ENCODE measurements at regions not wholly inside any gene's neighbourhood (a gene's known extent, or its start where the extent isn't known, plus 50 kb on each side); places are given as distances from the start of the nearest gene placed in this dataset.
"Not testable (repeated sequence)": the region's sequence is repeated elsewhere in the genome, so short reads cannot be mapped to it uniquely, and the experiment has no call there.

DNA sequence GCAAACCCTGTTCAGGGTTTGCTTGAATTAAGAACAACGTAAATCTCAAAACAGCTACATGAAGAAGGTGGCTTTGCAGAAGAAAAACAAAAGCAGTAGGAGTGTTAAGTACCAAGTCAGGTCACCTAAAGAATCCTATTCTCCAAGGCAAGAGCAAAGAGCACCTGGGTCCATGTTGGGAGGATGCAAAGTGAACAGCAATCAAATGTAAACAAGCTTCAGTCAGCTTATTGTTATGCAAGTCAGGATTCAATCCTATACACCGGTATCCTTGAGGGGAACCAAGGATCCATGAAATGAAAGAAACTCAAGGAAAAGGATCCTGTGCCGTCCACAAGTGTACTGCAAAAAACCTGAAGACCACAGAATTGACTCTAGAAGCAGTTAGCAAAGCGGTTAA is 261.0 kb upstream of the DDX18 start:
- no peak for DNase-seq

DNA sequence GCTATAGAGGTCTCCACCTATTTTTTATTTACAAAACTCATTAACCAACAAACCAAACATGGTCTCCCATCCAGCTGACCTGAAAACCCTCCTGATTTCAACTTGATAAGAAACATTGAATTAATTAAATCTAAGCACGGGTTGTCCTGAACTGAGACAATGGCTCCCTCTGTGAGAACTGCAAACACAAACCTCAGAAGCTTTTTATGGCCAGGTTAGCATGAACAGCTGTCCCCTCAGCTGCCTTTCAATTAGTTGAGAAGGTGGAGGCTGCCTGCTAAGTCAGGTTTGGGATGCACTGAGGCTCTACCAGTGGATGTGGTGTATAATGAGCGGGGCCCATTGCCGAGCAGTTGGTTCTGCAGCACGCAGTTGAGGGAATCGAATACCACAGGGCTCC is 258.5 kb upstream of the DDX18 start:
- no peak for DNase-seq

GRCh38 chr2:117557626-117558025 is 256.9 kb upstream of the DDX18 start:
- DNase-seq: no peak

- no peak for DNase-seq
These were observed 251.8 kb upstream of the DDX18 start for GRCh38 chr2:117562654-117563053.

DNA sequence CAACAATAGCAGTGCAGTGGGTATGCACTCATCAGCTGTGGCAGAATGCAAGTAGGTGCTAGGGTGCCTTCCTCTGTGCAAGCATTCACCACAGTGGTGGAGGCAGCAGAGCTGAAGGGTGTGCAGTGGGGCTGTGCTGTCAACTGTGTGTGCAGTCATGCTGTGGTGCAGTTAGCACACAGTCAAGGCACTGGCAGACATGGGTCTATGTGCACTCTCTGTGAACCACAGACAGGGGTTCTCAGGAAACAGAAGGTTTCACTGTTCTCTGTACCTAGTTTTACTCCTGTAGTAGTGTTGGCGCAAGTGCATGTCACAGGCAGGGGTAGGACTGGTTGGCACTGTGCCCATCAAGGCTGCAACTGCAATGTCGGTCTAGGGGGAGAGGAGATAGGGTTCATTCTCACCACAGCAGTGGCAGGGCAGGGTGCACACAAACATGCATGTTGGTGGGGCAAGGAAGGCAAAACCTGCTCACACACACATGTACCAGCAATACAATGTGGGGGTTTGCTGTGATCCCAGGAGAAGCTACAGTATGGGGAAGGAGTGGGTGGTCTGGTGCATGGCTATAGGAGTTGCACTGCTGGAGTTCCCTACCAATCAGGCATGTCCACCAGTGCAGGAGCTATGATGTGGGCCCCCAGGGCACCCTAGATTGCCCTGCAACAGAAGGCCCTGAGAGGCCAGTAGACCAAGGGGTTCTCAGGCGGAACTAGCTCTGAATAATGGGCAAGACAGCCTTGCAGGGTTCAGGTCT is 242.7 kb upstream of the DDX18 start:
- no peak for DNase-seq

GRCh38 chr2:117587310-117587709 is 227.2 kb upstream of the DDX18 start:
- no peak for DNase-seq

DNA sequence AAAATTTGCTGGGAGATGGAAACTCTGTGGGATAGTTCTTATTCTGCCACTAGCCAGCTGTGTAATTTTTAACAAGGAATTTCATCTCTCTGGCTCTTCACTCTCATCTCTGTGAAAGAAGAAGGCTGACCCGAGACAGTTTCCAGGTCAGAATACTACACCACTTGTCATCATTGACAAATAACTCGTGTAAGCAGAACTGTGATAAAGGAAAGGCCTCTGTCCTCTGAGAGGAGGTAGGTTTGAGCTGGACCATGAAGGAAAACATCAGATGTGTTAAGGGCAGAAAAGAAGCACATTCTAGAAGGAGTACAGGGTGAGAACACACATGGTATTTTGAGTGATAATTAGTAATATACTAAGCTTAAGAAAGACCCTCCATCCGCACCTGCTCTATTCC is 211.4 kb upstream of the DDX18 start:
- DNase-seq: no peak

- no peak for DNase-seq
These were observed 210.9 kb upstream of the DDX18 start for GRCh38 chr2:117603567-117603966.

- DNase-seq: no peak
These were observed 207.3 kb upstream of the DDX18 start for GRCh38 chr2:117607202-117607601.

GRCh38 chr2:117613101-117613500 is 201.4 kb upstream of the DDX18 start:
- no peak for DNase-seq

GRCh38 chr2:117614296-117614695 is 200.2 kb upstream of the DDX18 start:
- no peak for DNase-seq

- DNase-seq: no peak
These were observed 199.5 kb upstream of the DDX18 start for GRCh38 chr2:117614823-117615534.

DNA sequence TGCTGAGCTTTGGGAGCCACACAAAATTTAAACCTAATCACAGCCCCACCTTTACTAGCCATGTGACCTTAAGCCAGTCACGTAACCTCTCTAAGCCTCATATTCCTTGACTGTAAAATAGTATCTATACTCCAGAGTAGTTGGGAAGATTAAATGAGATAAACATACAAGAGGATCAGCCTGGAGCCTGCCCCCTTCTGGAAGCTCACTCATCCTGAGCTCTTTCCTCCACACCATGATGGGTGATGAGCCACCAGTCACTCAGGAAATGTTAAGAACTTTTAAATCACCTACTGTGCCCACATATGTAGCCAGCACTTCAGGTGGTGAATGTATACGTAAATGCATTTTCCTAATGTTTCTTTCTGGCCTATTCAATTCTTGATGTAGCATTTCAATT is 195.9 kb upstream of the DDX18 start:
- DNase-seq: no peak

DNA sequence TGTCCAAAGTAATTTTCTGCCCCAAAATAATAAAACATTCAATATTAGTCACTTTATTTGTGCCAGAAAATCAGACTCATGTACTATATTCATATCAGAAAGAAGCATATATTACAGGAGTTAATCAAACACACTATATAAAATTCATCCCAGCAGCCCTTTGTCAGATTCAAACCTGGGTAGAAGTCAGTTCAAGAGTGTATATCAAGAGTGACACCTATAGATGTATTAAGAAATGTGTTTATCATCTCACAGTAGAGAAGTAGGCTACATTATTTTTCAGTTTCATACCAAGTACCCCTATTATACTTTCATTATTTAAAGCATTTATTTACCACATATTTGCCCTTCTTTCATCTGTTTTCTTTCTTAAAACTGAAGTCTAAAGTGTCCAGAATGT is 193.2 kb upstream of the DDX18 start:
- no peak for DNase-seq

GRCh38 chr2:117623175-117623574 is 191.3 kb upstream of the DDX18 start:
- not testable (repeated sequence) for DNase-seq

DNA sequence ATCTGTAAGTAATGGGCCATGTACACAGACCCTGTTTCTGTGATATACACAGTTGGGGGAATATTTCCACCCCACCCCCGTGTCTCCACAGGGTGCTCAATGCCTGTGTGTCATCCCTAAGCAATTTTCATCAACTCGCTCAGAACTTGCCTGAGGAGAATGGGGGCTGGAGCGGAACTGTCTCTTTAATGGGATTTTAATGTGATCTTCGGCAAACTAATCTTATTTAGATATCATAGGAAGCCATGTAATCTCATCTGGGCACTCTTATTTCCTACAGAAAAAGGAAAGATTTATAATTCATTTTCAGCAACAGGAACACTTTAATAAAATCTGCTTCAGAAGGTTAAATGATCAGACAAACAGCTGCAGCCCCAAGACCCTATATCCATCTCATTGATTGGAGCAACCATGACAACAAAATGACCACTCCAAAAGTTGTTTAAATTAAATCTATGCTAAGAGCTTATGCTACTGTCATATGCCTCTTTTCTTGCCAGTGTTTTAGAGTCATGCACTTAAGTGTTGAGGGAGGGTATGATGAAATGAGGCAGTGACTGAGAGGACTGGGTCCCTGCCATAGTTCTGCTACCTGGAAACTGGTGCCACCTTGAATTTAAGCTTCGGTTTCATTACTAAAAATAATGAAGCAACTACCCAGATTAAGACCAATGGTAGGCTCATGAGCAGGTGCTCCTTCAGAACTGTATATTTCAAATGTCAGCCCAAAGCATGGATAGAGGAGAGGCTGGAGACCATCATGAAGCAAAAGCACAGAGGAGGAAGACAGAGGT is 183.1 kb upstream of the DDX18 start:
- no peak for DNase-seq

- no peak for DNase-seq
These were observed 179.0 kb upstream of the DDX18 start for GRCh38 chr2:117635481-117635880.

DNA sequence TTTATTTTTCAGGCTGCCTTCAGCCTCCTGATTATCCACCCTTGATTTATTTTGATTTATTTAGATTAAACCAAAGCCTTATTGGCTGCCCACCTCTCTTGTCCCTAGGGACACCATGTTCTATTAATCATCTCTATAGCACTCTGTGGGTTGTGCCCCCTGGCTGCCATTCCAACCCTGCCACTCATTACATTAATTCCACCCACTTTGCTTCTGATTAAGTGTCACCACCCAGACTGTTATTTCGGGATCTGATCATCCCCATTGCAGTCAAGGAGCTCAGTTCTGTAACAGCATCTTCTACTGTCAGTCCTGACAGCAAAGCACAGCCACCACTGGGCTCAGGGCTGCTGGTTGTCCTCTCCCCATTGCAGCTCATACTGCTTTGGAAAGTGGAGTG is 175.1 kb upstream of the DDX18 start:
- no peak for DNase-seq

DNA sequence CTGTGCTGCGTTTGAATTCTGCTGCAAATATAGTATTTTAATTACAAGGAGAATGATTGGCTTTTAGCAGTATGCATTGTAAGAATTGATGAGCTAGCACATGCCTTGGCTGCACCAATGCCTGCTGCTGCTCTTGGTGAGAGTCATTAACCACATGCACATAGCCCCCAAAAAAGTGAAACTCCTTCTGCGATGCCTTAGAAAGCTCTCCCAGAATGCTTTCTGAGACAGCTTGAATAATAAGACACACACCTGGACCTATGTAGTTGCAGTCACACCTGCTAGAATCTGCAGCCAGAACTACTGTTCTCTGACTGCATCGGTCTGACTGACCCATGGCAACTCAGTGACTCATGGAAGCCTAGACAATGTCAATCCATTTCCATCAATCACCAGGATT is 170.1 kb upstream of the DDX18 start:
- DNase-seq: no peak

GRCh38 chr2:117645458-117645857 is 169.0 kb upstream of the DDX18 start:
- no peak for DNase-seq

DNA sequence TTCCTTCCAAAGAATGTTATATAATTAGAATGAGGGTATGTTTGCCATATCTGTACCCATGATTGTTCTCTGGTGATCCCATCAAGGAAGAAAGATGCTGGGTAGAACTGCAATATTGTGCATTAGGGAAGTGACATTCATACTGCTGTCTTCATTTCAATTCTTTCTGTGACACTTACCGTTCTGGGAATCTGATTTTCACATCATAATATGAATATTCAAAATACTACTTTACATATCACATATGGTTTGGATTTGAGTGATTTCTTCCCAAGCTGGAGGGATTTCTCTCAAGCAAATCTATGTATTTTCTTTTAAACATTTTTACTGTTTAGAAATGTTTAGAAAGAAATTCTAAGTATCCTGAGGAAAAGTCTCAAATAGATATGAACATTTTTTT is 168.4 kb upstream of the DDX18 start:
- DNase-seq: no peak

DNA sequence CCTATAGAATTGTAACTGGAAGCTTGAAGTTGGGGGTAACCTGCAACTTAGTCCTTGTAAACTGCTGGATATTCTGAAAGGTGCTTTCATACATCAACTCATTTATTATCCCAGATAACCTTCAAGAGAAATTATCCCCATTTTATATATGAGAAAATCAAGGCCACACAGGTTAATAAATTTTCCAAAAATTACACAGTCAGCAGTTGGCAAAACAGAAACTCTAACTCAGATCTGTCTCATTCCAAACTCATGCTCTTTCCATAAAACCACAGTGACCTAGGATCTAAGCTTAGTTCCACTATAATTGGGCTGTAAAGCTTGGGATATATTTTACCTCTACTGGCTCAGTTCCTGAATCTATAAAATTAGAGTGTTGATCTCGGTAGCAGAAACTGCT is 167.6 kb upstream of the DDX18 start:
- DNase-seq: no peak

- no peak for DNase-seq
These were observed 157.9 kb upstream of the DDX18 start for GRCh38 chr2:117656546-117656945.

DNA sequence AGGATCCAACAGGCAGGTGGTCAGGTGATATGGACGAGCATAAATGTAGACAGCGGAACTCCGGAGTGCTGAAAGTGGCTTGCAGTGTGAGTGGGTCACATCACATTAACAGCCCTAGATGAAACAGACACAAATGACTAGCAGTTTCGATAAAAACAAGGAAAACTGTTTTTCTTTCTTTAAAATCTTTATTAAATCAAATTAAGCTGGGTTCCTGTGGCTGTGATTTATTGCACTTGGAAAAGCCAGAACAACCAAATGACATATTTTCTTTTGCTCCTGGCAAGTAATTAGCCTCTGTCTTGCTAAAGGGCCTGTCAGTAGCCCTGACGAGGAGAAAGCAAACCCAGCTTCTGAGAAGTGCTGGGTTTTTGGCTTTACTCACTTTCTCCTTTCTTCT is 152.9 kb upstream of the DDX18 start:
- DNase-seq: no peak

All from T-helper 2 cell (primary cell).